Activated naive CD4-positive, alpha-beta T cell treated with anti-CD3 and anti-CD28 coated beads, Interleukin-2, amount 50 U/mL, for 72 hours (primary cell): ENCODE measurements at regions not wholly inside any gene's neighbourhood (a gene's known extent, or its start where the extent isn't known, plus 50 kb on each side); places are given as distances from the start of the nearest gene placed in this dataset.

Experiments used
- ATAC-seq, 2 donors: fragments of 150-1000 bp; cut with Tn5 transposase; 2 replicates each; pipeline ENCODE4 v1.10.0; 2021; ENCODE audit warnings: mild to moderate bottlenecking in 2 of 2, moderate library complexity in 2 of 2
- DNase-seq, 2 donors: peaks; one replicate each; pipeline ENCODE4 v3.0.0; 2021 to 2022; ENCODE audit warnings: low spot score in 2 of 2
- H3K27ac Mint-ChIP-seq, 2 donors: one replicate each; pipeline ENCODE4 v1.8.0; 2022; ENCODE audit warnings: mild to moderate bottlenecking in 2 of 2, mixed read lengths in 2 of 2
- H3K36me3 Mint-ChIP-seq, 2 donors: one replicate each; pipeline ENCODE4 v1.8.0; 2022; ENCODE audit warnings: mixed read lengths in 2 of 2
- H3K9me3 Mint-ChIP-seq, 2 donors: one replicate each; pipeline ENCODE4 v1.8.0; 2022; ENCODE audit warnings: mixed read lengths in 2 of 2

GRCh38 chr22:48568736-48569330 lies 1258.8 kb downstream of the BRD1 start:
- peaks cover 22 to 23% of the 10 kb centered on the region in 2 donors for H3K9me3 Mint-ChIP-seq
- H3K27ac Mint-ChIP-seq: no peak overlapping the region
- ATAC-seq (no peak), DNase-seq (no peak)
- peaks cover 29 to 36% of the 10 kb centered on the region in 2 donors for H3K36me3 Mint-ChIP-seq

- ATAC-seq (no peak), DNase-seq (no peak)
- no peak overlapping the region for H3K27ac Mint-ChIP-seq
- H3K9me3 Mint-ChIP-seq: peaks cover 20% of the 10 kb centered on the region in 2 donors
- H3K36me3 Mint-ChIP-seq: peaks cover 25% of the 10 kb centered on the region in 2 donors
These were observed 1260.3 kb downstream of the BRD1 start for GRCh38 chr22:48567213-48567975.

GRCh38 chr22:48566741-48567140 lies 1260.9 kb downstream of the BRD1 start:
- H3K36me3 Mint-ChIP-seq: peaks cover 18 to 19% of the 10 kb centered on the region in 2 donors
- peaks cover 13 to 14% of the 10 kb centered on the region in 2 donors for H3K9me3 Mint-ChIP-seq
- no peak for ATAC-seq
- DNase-seq: no peak
- no peak overlapping the region for H3K27ac Mint-ChIP-seq

DNA sequence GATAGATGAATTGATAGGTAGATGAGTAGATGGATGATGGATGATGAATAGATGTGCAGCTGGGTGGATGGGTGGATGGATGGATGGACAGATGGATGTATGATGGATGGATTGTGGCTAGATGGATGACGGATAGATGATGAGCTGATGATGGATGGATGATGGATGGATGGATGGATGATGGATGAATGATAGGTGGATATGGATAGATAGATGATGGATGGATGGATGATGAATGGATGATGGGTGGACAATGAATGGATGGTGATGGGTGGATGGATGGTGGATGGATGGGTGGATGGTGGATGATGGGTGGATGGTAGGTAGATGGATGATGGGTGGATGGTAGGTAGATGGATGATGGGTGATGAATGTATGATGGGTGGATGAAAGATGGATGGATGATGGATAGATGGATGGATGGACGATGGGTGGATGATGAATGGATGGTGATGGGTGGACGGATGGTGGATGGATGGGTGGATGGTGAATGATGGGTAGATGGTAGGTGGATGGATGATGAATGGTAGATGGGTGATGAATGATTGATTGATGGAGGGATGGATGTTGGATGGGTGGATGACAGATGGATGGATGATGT lies 1261.7 kb downstream of the BRD1 start:
- Mint-ChIP-seq H3K27ac (no peak overlapping the region), H3K9me3 (peaks cover 10% of the 10 kb centered on the region in 2 donors), H3K36me3 (peaks cover 13 to 15% of the 10 kb centered on the region in 2 donors)
- ATAC-seq: no peak
- DNase-seq: no peak

- DNase-seq (no peak), ATAC-seq (no peak)
- H3K36me3 Mint-ChIP-seq: peaks cover 3 to 7% of the 10 kb centered on the region in 2 donors
- peaks cover 2 to 3% of the 10 kb centered on the region in 2 donors for H3K9me3 Mint-ChIP-seq
- H3K27ac Mint-ChIP-seq: no peak overlapping the region
These were observed 1262.7 kb downstream of the BRD1 start for GRCh38 chr22:48564995-48565394.

GRCh38 chr22:48563966-48564330 lies 1263.7 kb downstream of the BRD1 start:
- no peaks in the 10 kb centered on the region for H3K9me3 Mint-ChIP-seq

DNA sequence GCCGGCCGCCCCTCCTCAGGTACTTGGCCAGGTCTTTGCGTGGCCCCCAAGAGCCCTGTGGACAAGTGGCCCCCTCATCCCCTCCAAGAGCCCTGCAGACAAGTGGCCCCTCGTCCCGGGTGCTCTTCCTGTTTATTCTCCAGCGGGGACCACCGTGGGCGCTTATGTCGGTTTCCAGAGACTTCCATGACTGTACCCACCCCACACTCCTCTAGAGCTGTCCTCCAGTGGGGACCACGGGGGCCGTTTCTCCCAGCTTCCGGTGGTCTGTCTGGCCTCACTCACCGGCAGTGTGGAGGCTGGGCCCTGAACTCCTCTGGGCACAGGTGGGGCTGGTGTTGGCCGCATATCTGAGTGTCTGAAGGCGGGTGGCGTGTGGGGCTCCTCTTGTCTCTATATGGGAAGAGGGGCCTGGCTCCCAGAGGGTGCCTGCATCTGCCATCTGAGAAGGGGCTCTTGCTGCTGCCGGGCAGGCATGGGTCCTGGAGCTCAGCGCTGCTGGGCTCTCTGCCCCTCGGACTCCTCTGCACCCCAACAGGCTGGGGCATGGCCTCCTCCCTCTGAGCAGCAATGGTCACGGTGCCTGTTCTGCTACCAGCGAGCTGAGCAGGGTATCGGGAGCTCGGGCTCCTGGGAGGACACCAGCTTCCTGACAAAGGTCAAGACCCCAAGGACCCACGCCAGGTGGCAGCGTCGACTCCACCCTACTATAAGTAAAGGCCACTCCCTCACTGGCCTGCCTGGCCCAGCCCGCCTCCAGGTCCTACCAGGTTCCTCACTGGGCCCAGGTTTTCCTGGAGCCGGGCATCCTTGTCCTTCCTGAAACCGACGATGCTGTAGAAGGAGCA lies 1264.3 kb downstream of the BRD1 start:
- ATAC-seq (no peak), DNase-seq (no peak)
- Mint-ChIP-seq H3K27ac (no peak overlapping the region), H3K9me3 (no peaks in the 10 kb centered on the region), H3K36me3 (peaks cover 0 to 4% of the 10 kb centered on the region in 2 donors)

More at GRCh38 chr22:48563966-48564330, 1263.7 kb downstream of the BRD1 start:
- Mint-ChIP-seq H3K27ac (no peak overlapping the region), H3K36me3 (peaks cover 0 to 4% of the 10 kb centered on the region in 2 donors)
- ATAC-seq (no peak), DNase-seq (no peak)

GRCh38 chr22:48561676-48562075 lies 1266.0 kb downstream of the BRD1 start:
- H3K36me3 Mint-ChIP-seq: no peaks in the 10 kb centered on the region
- DNase-seq: no peak

GRCh38 chr22:48560836-48561235 lies 1266.8 kb downstream of the BRD1 start:
- no peaks in the 10 kb centered on the region for H3K9me3 Mint-ChIP-seq
- no peaks in the 10 kb centered on the region for H3K36me3 Mint-ChIP-seq
- no peak for ATAC-seq
- no peak overlapping the region for H3K27ac Mint-ChIP-seq
- no peak for DNase-seq

More at GRCh38 chr22:48561676-48562075, 1266.0 kb downstream of the BRD1 start:
- ATAC-seq: no peak
- no peaks in the 10 kb centered on the region for H3K9me3 Mint-ChIP-seq
- no peak overlapping the region for H3K27ac Mint-ChIP-seq

- Mint-ChIP-seq H3K27ac (no peak overlapping the region), H3K9me3 (no peaks in the 10 kb centered on the region), H3K36me3 (no peaks in the 10 kb centered on the region)
- ATAC-seq: no peak
- DNase-seq: no peak
These were observed 1267.3 kb downstream of the BRD1 start for GRCh38 chr22:48560389-48560751.

DNA sequence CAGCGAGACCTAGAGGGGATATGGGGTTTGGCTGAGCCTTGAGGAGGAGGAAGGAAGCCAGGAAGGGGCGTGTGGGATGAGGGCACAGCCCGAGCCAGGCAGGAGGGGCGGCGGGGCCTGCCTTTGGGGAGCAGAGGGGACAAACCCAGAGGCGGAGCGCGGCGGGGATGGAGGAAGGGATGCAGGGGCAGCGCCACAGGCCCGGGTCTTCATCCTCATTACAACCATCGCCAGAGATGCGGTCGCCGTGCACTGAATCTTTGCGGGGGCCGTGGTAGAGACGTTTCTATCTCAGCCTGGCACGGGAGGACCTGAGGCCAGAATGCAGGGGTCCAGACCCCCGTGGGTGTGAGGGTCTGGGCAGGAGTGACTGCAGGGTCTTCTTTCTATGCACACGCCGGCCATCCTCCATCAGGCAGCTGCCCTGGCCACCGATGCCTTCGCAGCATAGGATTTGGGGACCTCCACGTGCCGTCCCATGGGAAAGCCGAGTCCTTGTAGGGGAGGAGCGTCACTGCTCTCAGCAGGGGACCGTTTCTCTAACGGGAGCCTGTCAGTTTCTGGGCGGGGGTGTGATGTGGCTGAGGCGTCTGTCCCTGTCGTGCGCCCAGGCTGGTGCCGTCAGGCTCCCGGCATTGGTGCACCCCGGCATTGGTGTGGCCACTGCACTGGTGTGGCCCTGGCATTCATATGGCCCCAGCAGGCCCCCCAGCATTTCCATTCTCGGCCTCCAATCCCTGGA lies 1267.9 kb downstream of the BRD1 start:
- ATAC-seq (no peak), DNase-seq (no peak)
- no peak overlapping the region for H3K27ac Mint-ChIP-seq
- H3K36me3 Mint-ChIP-seq: no peaks in the 10 kb centered on the region
- H3K9me3 Mint-ChIP-seq: no peaks in the 10 kb centered on the region

DNA sequence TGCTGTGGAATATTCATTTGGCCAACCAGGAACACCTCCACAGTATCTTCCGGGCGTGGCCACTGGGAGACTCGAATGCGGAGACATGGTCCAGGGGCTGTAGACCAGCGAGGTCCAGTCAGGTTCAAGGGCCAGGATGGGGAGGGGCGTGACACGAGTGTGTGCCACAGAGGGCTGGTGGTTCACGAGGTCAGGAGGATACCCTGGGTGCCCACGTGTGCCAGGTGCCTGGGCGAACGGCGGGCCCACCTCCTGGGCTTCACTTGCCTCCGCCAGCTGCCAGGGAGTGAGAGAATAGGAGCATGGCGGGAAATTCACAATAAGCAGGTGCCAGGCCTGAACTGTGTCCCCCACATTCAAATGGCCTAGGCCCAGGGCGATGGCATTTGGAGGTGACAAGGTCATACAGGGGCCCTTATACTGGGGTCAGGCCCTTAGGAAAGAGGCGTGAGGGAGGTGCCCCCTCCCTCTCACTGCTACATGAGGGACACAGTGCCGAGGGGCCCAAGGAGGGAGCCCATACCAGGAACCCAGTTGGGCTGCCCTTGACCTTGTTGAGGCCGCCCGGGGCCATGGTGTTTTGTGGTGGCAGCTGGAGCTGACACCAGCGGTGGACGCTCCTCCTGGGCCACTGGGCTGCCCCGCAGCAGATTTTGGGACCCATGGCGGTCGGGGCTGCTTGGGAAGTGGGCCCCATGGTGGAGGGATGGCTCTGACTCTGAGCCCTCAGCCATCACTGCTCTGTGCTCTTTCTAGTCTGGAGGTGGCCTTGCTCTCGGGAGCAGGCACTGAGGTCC lies 1268.9 kb downstream of the BRD1 start:
- DNase-seq: no peak
- no peak for ATAC-seq
- H3K36me3 Mint-ChIP-seq: no peaks in the 10 kb centered on the region
- H3K27ac Mint-ChIP-seq: no peak overlapping the region
- H3K9me3 Mint-ChIP-seq: no peaks in the 10 kb centered on the region

- Mint-ChIP-seq H3K27ac (no peak overlapping the region), H3K36me3 (no peaks in the 10 kb centered on the region), H3K9me3 (no peaks in the 10 kb centered on the region)
- no peak for DNase-seq
- ATAC-seq: no peak
These were observed 1269.7 kb downstream of the BRD1 start for GRCh38 chr22:48558016-48558415.

- no peak for ATAC-seq
- H3K9me3 Mint-ChIP-seq: no peaks in the 10 kb centered on the region
- no peaks in the 10 kb centered on the region for H3K36me3 Mint-ChIP-seq
- no peak for DNase-seq
- no peak overlapping the region for H3K27ac Mint-ChIP-seq
These were observed 1270.2 kb downstream of the BRD1 start for GRCh38 chr22:48557473-48557872.

DNA sequence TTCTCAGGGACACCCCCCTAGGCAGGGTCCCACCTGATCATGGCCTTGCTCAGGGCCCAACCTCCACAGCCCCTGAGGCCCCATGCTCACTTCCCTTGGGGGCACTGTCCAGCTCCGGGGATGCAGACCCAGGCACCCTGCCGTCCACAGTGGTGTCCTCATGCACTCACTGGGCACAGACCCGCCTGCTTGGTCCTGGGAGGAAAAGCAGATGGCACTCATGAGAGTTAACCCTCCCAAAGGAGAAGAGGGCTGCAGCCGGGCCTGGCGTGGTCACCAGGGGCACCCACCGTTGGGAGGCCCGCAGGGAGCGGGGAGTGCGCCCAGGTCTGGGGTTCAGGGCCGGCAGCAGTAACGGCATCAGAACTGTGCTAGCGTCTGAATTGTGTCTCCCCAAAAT lies 1270.9 kb downstream of the BRD1 start:
- Mint-ChIP-seq H3K36me3 (no peaks in the 10 kb centered on the region), H3K9me3 (no peaks in the 10 kb centered on the region), H3K27ac (no peak overlapping the region)
- no peak for DNase-seq
- no peak for ATAC-seq

- no peaks in the 10 kb centered on the region for H3K9me3 Mint-ChIP-seq
- DNase-seq: no peak
- no peak for ATAC-seq
- H3K36me3 Mint-ChIP-seq: no peaks in the 10 kb centered on the region
- no peak overlapping the region for H3K27ac Mint-ChIP-seq
These were observed 1271.5 kb downstream of the BRD1 start for GRCh38 chr22:48556222-48556621.
